WTC11 (cell line): ENCODE measurements at regions not wholly inside any gene's neighbourhood (a gene's known extent, or its start where the extent isn't known, plus 50 kb on each side); places are given as distances from the start of the nearest gene placed in this dataset.

Experiments used
- ATF3 ChIP-seq: sonication (generic); formaldehyde crosslinking; conservative IDR thresholded peaks from 2 replicates; pipeline ENCODE4 v1.8.1; 2022; ENCODE audit warnings: mild to moderate bottlenecking, missing genetic modification reagents
- CREB1 ChIP-seq: sonication (generic); formaldehyde crosslinking; IDR thresholded peaks from 2 replicates; pipeline ENCODE4 v1.8.0; 2023; ENCODE audit warnings: mild to moderate bottlenecking, missing genetic modification reagents
- CTCF ChIP-seq: fragments of 200-600 bp; IDR thresholded peaks from 2 replicates; pipeline ENCODE4 v1.8.0; 2022; ENCODE audit warnings: antibody characterized with exemption
- E2F4 ChIP-seq: sonication (generic); formaldehyde crosslinking; IDR thresholded peaks from 2 replicates; pipeline ENCODE4 v1.8.1; 2022; ENCODE audit warnings: low read depth, mild to moderate bottlenecking, moderate library complexity, missing genetic modification reagents, borderline replicate concordance
- ELF4 ChIP-seq: sonication (generic); formaldehyde crosslinking; IDR thresholded peaks from 2 replicates; pipeline ENCODE4 v1.8.1; 2022; ENCODE audit warnings: low read depth, mild to moderate bottlenecking, moderate library complexity, missing genetic modification reagents
- USF1 ChIP-seq: sonication (generic); formaldehyde crosslinking; IDR thresholded peaks from 2 replicates; pipeline ENCODE4 v1.8.0; 2022; ENCODE audit warnings: mild to moderate bottlenecking, missing genetic modification reagents

- TF ChIP-seq CREB1 (CRISPR knock-in tag) (no peak), ATF3 (CRISPR knock-in tag) (no peak), CTCF (no peak), USF1 (CRISPR knock-in tag) (no peak), E2F4 (CRISPR knock-in tag) (no peak), ELF4 (CRISPR knock-in tag) (no peak)
Observed at GRCh38 chr1:29789221-29789909, 553.0 kb downstream of the PTPRU start.
